Esophagus muscularis mucosa (tissue), 4 donors: ENCODE measurements at regions not wholly inside any gene's neighbourhood (a gene's known extent, or its start where the extent isn't known, plus 50 kb on each side); places are given as distances from the start of the nearest gene placed in this dataset.

Experiments
- EP300 ChIP-seq: sonication (generic); formaldehyde crosslinking; IDR thresholded peaks from one replicate; pipeline ENCODE4 v1.6.1; 2017; ENCODE audit warnings: antibody characterized with exemption
- POLR2A ChIP-seq: fragments of 450-650 bp; IDR thresholded peaks from one replicate; pipeline ENCODE4 v1.6.1; 2017; ENCODE audit warnings: antibody characterized with exemption, moderate library complexity, mild to moderate bottlenecking, low read depth
- POLR2AphosphoS5 ChIP-seq, 2 donors: sonication (generic); formaldehyde crosslinking; IDR thresholded peaks; one replicate each; pipeline ENCODE4 v1.6.1; 2017; ENCODE audit warnings: antibody characterized with exemption in 2 of 2
- TF ChIP-seq, protein P1 (sequence below), 3 experiments: fragments of 200-600 bp in 2 of 3; fragments of 450-650 bp in 1 of 3; sonication (generic) in 2 of 3; IDR thresholded peaks; one replicate each; pipeline ENCODE4 v1.5.1; 2017 to 2019; ENCODE audit warnings: antibody characterized with exemption in 3 of 3, mild to moderate bottlenecking in 2 of 3, moderate library complexity in 1 of 3

DNA sequence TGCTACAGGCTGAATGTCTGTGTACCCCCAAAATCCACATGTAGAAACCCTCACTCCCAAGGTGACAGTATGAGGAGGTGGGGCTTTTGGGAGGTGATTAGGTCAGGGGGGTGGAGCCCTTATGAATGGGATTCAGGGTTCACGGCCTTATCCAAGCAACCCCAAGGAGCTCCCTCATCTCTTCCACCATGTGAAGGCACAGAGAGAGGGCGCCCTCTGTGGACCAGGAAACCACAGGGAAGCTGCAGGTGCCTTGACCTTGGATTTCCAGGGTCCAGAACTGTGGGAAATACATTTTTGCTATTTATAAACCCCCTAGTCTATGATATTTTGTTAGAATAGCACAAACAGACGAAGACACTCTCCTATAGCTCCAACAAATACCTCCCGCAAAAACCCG, 53.6 kb upstream of the IRX2 start:
- TF ChIP-seq, protein P1, sequence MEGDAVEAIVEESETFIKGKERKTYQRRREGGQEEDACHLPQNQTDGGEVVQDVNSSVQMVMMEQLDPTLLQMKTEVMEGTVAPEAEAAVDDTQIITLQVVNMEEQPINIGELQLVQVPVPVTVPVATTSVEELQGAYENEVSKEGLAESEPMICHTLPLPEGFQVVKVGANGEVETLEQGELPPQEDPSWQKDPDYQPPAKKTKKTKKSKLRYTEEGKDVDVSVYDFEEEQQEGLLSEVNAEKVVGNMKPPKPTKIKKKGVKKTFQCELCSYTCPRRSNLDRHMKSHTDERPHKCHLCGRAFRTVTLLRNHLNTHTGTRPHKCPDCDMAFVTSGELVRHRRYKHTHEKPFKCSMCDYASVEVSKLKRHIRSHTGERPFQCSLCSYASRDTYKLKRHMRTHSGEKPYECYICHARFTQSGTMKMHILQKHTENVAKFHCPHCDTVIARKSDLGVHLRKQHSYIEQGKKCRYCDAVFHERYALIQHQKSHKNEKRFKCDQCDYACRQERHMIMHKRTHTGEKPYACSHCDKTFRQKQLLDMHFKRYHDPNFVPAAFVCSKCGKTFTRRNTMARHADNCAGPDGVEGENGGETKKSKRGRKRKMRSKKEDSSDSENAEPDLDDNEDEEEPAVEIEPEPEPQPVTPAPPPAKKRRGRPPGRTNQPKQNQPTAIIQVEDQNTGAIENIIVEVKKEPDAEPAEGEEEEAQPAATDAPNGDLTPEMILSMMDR (IDR thresholded peaks at IDR 0.05): no peak
- TF ChIP-seq EP300 (no peak), POLR2AphosphoS5 (IDR thresholded peaks at IDR 0.05) (no peak), POLR2A (no peak)
